WTC11 (cell line): ENCODE measurements at regions not wholly inside any gene's neighbourhood (a gene's known extent, or its start where the extent isn't known, plus 50 kb on each side); places are given as distances from the start of the nearest gene placed in this dataset.

Source experiments
- ATAC-seq: fragments of 200-7000 bp; cut with Tn5 transposase; 2 replicates; pipeline ENCODE4 v1.10.0; 2021; ENCODE audit warnings: mild to moderate bottlenecking, moderate library complexity
- CTCF ChIA-PET: fragments of 300-600 bp; sonication (Branson Sonifier 250); formaldehyde crosslinking; loops from one replicate; lab custom pipeline; 2021; ENCODE audit warnings: antibody characterized with exemption; lab: Charles Lee
- POLR2A ChIA-PET: fragments of 350-600 bp; sonication (Branson Sonifier 250); formaldehyde crosslinking; loops from one replicate; lab custom pipeline; 2021; ENCODE audit warnings: antibody characterized with exemption; lab: Charles Lee
- DNase-seq: peaks from one replicate; pipeline ENCODE4 v3.0.0; 2021; ENCODE audit warnings: low spot score
- H3K27ac Mint-ChIP-seq: 2 replicates; pipeline ENCODE4 v1.8.0; 2021; ENCODE audit warnings: mixed read lengths
- H3K27me3 Mint-ChIP-seq: 2 replicates; pipeline ENCODE4 v1.8.0; 2021; ENCODE audit warnings: low read depth, mild to moderate bottlenecking, moderate library complexity, mixed read lengths
- H3K36me3 Mint-ChIP-seq: 2 replicates; pipeline ENCODE4 v1.8.0; 2021; ENCODE audit warnings: mixed read lengths
- H3K4me1 Mint-ChIP-seq: 2 replicates; pipeline ENCODE4 v1.8.0; 2022; ENCODE audit warnings: mixed read lengths
- H3K4me3 Mint-ChIP-seq: 2 replicates; pipeline ENCODE4 v1.8.0; 2021; ENCODE audit warnings: mild to moderate bottlenecking, moderate library complexity, mixed read lengths
- H3K9me3 Mint-ChIP-seq: 2 replicates; pipeline ENCODE4 v1.8.0; 2021; ENCODE audit warnings: mixed read lengths
- ARID4B ChIP-seq: sonication (generic); formaldehyde crosslinking; IDR thresholded peaks from 2 replicates; pipeline ENCODE4 v1.8.0; 2023; ENCODE audit warnings: missing genetic modification reagents, mild to moderate bottlenecking, borderline replicate concordance
- ATF3 ChIP-seq: sonication (generic); formaldehyde crosslinking; conservative IDR thresholded peaks from 2 replicates; pipeline ENCODE4 v1.8.1; 2022; ENCODE audit warnings: mild to moderate bottlenecking, missing genetic modification reagents
- ESRRA ChIP-seq: sonication (generic); formaldehyde crosslinking; IDR thresholded peaks from 2 replicates; pipeline ENCODE4 v1.8.1; 2022; ENCODE audit warnings: mild to moderate bottlenecking, missing genetic modification reagents, borderline replicate concordance
- FOXJ3 ChIP-seq: sonication (generic); formaldehyde crosslinking; IDR thresholded peaks from 2 replicates; pipeline ENCODE4 v1.9.0; 2021; ENCODE audit warnings: missing genetic modification reagents, mild to moderate bottlenecking, borderline replicate concordance
- FOXK1 ChIP-seq: sonication (generic); formaldehyde crosslinking; IDR thresholded peaks from 2 replicates; pipeline ENCODE4 v1.8.0; 2022; ENCODE audit warnings: mild to moderate bottlenecking, moderate library complexity, missing genetic modification reagents
- HMGA2 ChIP-seq: fragments of 250-450 bp; sonication (Bioruptor Pico); IDR thresholded peaks from 2 replicates; pipeline ENCODE4 v1.4.0; 2021; ENCODE audit warnings: mild to moderate bottlenecking, moderate library complexity
- NFE2L1 ChIP-seq: sonication (generic); formaldehyde crosslinking; IDR thresholded peaks from 2 replicates; pipeline ENCODE4 v1.8.1; 2023; ENCODE audit warnings: missing genetic modification reagents
- NR3C1 ChIP-seq: sonication (generic); formaldehyde crosslinking; conservative IDR thresholded peaks from 2 replicates; pipeline ENCODE4 v1.8.1; 2023; ENCODE audit warnings: low read depth, mild to moderate bottlenecking, missing genetic modification reagents
- PRRX2 ChIP-seq: fragments of 250-450 bp; sonication (Bioruptor Pico); IDR thresholded peaks from 2 replicates; pipeline ENCODE4 v1.8.0; 2021; ENCODE audit warnings: mild to moderate bottlenecking
- SMAD3 ChIP-seq: sonication (generic); formaldehyde crosslinking; IDR thresholded peaks from 2 replicates; pipeline ENCODE4 v1.8.0; 2022; ENCODE audit warnings: missing genetic modification reagents, mild to moderate bottlenecking, borderline replicate concordance
- SOX15 ChIP-seq: fragments of 250-450 bp; sonication (Bioruptor Pico); IDR thresholded peaks from 2 replicates; pipeline ENCODE4 v1.9.0; 2021; ENCODE audit warnings: mild to moderate bottlenecking
- TP53 ChIP-seq: sonication (generic); formaldehyde crosslinking; IDR thresholded peaks from 2 replicates; pipeline ENCODE4 v1.8.1; 2023; ENCODE audit warnings: mild to moderate bottlenecking, missing genetic modification reagents
- USF2 ChIP-seq: sonication (generic); formaldehyde crosslinking; IDR thresholded peaks from 2 replicates; pipeline ENCODE4 v1.8.1; 2023; ENCODE audit warnings: mild to moderate bottlenecking, missing genetic modification reagents, moderate library complexity
- ZNF219 ChIP-seq: sonication (generic); formaldehyde crosslinking; IDR thresholded peaks from 2 replicates; pipeline ENCODE4 v1.8.0; 2023; ENCODE audit warnings: missing genetic modification reagents, mild to moderate bottlenecking, borderline replicate concordance
- ZNF396 ChIP-seq: fragments of 250-450 bp; sonication (Bioruptor Pico); IDR thresholded peaks from 2 replicates; pipeline ENCODE4 v1.8.0; 2021; ENCODE audit warnings: mild to moderate bottlenecking, moderate library complexity, borderline replicate concordance
- ZNF671 ChIP-seq: fragments of 250-450 bp; sonication (Bioruptor Pico); IDR thresholded peaks from 2 replicates; pipeline ENCODE4 v1.8.0; 2021; ENCODE audit warnings: mild to moderate bottlenecking
- TF ChIP-seq, protein P1 (sequence below): sonication (generic); formaldehyde crosslinking; IDR thresholded peaks from 2 replicates; pipeline ENCODE4 v1.8.1; 2023; ENCODE audit warnings: mild to moderate bottlenecking, missing genetic modification reagents
- TF ChIP-seq, protein P2 (sequence below): sonication (generic); formaldehyde crosslinking; conservative IDR thresholded peaks from 2 replicates; pipeline ENCODE4 v1.8.1; 2023; ENCODE audit warnings: mild to moderate bottlenecking, low read depth, missing genetic modification reagents, moderate library complexity
- TF ChIP-seq, protein P3 (sequence below): fragments of 250-450 bp; sonication (Bioruptor Pico); IDR thresholded peaks from 2 replicates; pipeline ENCODE4 v1.8.0; 2021; ENCODE audit warnings: mild to moderate bottlenecking

DNA sequence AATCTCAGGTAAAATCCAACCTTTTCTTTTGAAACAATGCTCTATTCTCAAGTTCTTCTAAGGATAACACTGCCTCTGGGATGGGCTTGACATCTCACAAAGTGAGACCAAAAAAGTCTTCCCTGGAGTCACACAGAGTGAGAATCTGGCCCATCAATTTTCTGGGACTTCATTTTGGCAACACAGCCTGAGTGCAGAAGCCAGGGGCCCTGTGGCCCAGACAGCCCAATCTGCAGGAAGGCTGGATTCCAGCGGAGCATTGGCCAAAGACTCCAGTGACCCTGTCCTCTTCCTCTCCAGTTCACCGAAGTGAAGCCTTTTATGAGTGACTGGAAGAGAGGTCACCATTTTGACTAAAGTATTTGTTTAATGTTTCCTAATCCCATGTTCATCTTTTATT is 105.1 kb downstream of the PLK2 start:
- ATAC-seq: no peak
- H3K27ac Mint-ChIP-seq: no peak overlapping the region
- DNase-seq: no peak
- H3K4me3 Mint-ChIP-seq: no peak overlapping the region
- TF ChIP-seq, protein P1, sequence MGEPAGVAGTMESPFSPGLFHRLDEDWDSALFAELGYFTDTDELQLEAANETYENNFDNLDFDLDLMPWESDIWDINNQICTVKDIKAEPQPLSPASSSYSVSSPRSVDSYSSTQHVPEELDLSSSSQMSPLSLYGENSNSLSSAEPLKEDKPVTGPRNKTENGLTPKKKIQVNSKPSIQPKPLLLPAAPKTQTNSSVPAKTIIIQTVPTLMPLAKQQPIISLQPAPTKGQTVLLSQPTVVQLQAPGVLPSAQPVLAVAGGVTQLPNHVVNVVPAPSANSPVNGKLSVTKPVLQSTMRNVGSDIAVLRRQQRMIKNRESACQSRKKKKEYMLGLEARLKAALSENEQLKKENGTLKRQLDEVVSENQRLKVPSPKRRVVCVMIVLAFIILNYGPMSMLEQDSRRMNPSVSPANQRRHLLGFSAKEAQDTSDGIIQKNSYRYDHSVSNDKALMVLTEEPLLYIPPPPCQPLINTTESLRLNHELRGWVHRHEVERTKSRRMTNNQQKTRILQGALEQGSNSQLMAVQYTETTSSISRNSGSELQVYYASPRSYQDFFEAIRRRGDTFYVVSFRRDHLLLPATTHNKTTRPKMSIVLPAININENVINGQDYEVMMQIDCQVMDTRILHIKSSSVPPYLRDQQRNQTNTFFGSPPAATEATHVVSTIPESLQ (CRISPR knock-in tag): no peak
- TF ChIP-seq, protein P2, sequence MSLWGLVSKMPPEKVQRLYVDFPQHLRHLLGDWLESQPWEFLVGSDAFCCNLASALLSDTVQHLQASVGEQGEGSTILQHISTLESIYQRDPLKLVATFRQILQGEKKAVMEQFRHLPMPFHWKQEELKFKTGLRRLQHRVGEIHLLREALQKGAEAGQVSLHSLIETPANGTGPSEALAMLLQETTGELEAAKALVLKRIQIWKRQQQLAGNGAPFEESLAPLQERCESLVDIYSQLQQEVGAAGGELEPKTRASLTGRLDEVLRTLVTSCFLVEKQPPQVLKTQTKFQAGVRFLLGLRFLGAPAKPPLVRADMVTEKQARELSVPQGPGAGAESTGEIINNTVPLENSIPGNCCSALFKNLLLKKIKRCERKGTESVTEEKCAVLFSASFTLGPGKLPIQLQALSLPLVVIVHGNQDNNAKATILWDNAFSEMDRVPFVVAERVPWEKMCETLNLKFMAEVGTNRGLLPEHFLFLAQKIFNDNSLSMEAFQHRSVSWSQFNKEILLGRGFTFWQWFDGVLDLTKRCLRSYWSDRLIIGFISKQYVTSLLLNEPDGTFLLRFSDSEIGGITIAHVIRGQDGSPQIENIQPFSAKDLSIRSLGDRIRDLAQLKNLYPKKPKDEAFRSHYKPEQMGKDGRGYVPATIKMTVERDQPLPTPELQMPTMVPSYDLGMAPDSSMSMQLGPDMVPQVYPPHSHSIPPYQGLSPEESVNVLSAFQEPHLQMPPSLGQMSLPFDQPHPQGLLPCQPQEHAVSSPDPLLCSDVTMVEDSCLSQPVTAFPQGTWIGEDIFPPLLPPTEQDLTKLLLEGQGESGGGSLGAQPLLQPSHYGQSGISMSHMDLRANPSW: no peak
- TF ChIP-seq ATF3 (CRISPR knock-in tag): no peak
- TF ChIP-seq NFE2L1 (CRISPR knock-in tag): no peak
- TF ChIP-seq USF2 (CRISPR knock-in tag): no peak
- no peak for TF ChIP-seq SMAD3 (CRISPR knock-in tag)
- TF ChIP-seq NR3C1: no peak
- no peak for TF ChIP-seq PRRX2 (CRISPR knock-in tag)
- TF ChIP-seq FOXJ3 (CRISPR knock-in tag): no peak
- no peak for TF ChIP-seq FOXK1 (CRISPR knock-in tag)
- no peak for TF ChIP-seq ZNF219 (CRISPR knock-in tag)
- no peak for TF ChIP-seq SOX15 (CRISPR knock-in tag)
- TF ChIP-seq ZNF671 (CRISPR knock-in tag): no peak
- TF ChIP-seq ZNF396: no peak
- no peak for TF ChIP-seq HMGA2
- TF ChIP-seq ARID4B: no peak
- TF ChIP-seq, all 79 proteins: peak for 0
- ChIA-PET POLR2A (no interaction called here), CTCF (no interaction called here)
- Mint-ChIP-seq H3K9me3 (peaks cover 10% of the 10 kb centered on the region), H3K36me3 (no peaks in the 10 kb centered on the region), H3K4me1 (peaks cover 22% of the 10 kb centered on the region), H3K27me3 (peaks cover 6% of the 10 kb centered on the region; the same call in 1 of the 2 replicates)

DNA sequence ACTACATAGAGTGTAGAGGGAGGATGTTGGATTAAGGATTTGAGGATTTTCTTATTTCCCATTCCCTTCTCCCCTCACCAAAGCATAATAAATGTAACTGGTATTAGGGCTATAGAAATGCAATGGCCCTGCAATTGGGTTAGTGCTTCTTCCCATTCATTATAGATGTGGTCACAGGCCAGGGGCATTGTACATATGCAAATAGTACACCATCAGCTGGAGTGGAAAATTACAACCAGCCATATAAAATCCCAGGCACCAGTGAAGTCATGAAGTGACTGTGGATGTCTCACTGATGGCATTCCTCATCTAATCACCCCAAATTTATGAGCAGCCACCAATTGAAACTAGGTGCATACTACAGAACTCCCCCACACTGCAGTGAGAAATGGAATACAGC is 105.9 kb downstream of the PLK2 start:
- ATAC-seq: no peak
- CTCF ChIA-PET: no interaction called here
- POLR2A ChIA-PET: no interaction called here
- DNase-seq: no peak
- Mint-ChIP-seq H3K36me3 (no peaks in the 10 kb centered on the region), H3K4me1 (peaks cover 15% of the 10 kb centered on the region), H3K27ac (no peak overlapping the region), H3K9me3 (peaks cover 10% of the 10 kb centered on the region), H3K27me3 (no peaks in the 10 kb centered on the region), H3K4me3 (no peak overlapping the region)
- TF ChIP-seq HMGA2: no peak
- TF ChIP-seq, protein P3, sequence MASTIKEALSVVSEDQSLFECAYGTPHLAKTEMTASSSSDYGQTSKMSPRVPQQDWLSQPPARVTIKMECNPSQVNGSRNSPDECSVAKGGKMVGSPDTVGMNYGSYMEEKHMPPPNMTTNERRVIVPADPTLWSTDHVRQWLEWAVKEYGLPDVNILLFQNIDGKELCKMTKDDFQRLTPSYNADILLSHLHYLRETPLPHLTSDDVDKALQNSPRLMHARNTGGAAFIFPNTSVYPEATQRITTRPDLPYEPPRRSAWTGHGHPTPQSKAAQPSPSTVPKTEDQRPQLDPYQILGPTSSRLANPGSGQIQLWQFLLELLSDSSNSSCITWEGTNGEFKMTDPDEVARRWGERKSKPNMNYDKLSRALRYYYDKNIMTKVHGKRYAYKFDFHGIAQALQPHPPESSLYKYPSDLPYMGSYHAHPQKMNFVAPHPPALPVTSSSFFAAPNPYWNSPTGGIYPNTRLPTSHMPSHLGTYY: no peak
- no peak for TF ChIP-seq TP53 (CRISPR knock-in tag)
- no peak for TF ChIP-seq ESRRA (CRISPR knock-in tag)
